Parathyroid adenoma (tissue), 2 donors: ENCODE measurements at regions not wholly inside any gene's neighbourhood (a gene's known extent, or its start where the extent isn't known, plus 50 kb on each side); places are given as distances from the start of the nearest gene placed in this dataset.

Experiments
- H2AFZ ChIP-seq: fragments of 300-600 bp; sonication (generic); one replicate; pipeline ENCODE4 v1.7.0; 2017; ENCODE audit warnings: antibody characterized with exemption, mild to moderate bottlenecking
- H3K27ac ChIP-seq: fragments of 300-600 bp; sonication (generic); one replicate; pipeline ENCODE4 v1.7.0; 2017
- H3K27me3 ChIP-seq: fragments of 300-600 bp; sonication (generic); one replicate; pipeline ENCODE4 v1.7.0; 2017; ENCODE audit warnings: low read length; ENCODE audit not compliant: control insufficient read depth, insufficient read depth
- H3K36me3 ChIP-seq: fragments of 300-600 bp; sonication (generic); one replicate; pipeline ENCODE4 v1.7.0; 2017; ENCODE audit warnings: low read length; ENCODE audit not compliant: control insufficient read depth, insufficient read depth
- H3K4me1 ChIP-seq: fragments of 300-600 bp; sonication (generic); one replicate; pipeline ENCODE4 v1.7.0; 2017; ENCODE audit warnings: control low read depth
- H3K4me2 ChIP-seq: fragments of 300-600 bp; sonication (generic); one replicate; pipeline ENCODE4 v1.7.0; 2017; ENCODE audit warnings: low read length
- H3K4me3 ChIP-seq: fragments of 300-600 bp; sonication (generic); one replicate; pipeline ENCODE4 v1.7.0; 2017; ENCODE audit warnings: low read depth, low read length
- H3K79me2 ChIP-seq: fragments of 300-600 bp; sonication (generic); one replicate; pipeline ENCODE4 v1.7.0; 2017; ENCODE audit warnings: control low read depth
- H3K9ac ChIP-seq: fragments of 300-600 bp; sonication (generic); one replicate; pipeline ENCODE4 v1.7.0; 2017; ENCODE audit warnings: mild to moderate bottlenecking
- H3K9me3 ChIP-seq: fragments of 300-600 bp; sonication (generic); one replicate; pipeline ENCODE4 v1.7.0; 2017; ENCODE audit warnings: low read length; ENCODE audit not compliant: control insufficient read depth
- TF ChIP-seq, protein P1 (sequence below): fragments of 300-600 bp; sonication (generic); IDR thresholded peaks from one replicate; pipeline ENCODE4 v1.7.0; 2017; ENCODE audit warnings: antibody characterized with exemption, mild to moderate bottlenecking
- donor health status: primary hyperparathyroidism.

DNA sequence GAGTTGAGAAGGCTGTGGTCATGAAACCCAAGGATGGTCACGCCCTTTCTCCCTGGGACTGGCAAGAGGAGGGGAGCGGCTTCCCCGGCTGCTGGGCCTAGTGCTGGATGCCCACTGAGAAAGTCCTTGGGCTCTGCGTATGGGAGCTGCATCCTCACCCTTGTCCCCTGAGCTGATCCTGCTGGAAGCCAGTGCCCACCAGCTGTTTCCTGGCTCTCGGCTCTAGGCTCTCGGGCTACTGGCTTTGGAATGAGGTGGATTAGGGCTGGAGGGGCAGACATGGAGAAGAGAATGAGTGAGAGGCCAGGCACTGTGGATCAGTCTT lies 149.3 kb upstream of the PPP1R26 start:
- H3K4me2 ChIP-seq: no peak overlapping the region
- no peak overlapping the region for H3K4me3 ChIP-seq
- TF ChIP-seq, protein P1, sequence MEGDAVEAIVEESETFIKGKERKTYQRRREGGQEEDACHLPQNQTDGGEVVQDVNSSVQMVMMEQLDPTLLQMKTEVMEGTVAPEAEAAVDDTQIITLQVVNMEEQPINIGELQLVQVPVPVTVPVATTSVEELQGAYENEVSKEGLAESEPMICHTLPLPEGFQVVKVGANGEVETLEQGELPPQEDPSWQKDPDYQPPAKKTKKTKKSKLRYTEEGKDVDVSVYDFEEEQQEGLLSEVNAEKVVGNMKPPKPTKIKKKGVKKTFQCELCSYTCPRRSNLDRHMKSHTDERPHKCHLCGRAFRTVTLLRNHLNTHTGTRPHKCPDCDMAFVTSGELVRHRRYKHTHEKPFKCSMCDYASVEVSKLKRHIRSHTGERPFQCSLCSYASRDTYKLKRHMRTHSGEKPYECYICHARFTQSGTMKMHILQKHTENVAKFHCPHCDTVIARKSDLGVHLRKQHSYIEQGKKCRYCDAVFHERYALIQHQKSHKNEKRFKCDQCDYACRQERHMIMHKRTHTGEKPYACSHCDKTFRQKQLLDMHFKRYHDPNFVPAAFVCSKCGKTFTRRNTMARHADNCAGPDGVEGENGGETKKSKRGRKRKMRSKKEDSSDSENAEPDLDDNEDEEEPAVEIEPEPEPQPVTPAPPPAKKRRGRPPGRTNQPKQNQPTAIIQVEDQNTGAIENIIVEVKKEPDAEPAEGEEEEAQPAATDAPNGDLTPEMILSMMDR: no peak
- H3K36me3 ChIP-seq: no peaks in the 10 kb centered on the region
- no peaks in the 10 kb centered on the region for H3K4me1 ChIP-seq
- H3K79me2 ChIP-seq: no peaks in the 10 kb centered on the region
- H2AFZ ChIP-seq: no peak overlapping the region
- H3K9me3 ChIP-seq: no peaks in the 10 kb centered on the region
- no peak overlapping the region for H3K27ac ChIP-seq
- no peaks in the 10 kb centered on the region for H3K27me3 ChIP-seq
- no peak overlapping the region for H3K9ac ChIP-seq

DNA sequence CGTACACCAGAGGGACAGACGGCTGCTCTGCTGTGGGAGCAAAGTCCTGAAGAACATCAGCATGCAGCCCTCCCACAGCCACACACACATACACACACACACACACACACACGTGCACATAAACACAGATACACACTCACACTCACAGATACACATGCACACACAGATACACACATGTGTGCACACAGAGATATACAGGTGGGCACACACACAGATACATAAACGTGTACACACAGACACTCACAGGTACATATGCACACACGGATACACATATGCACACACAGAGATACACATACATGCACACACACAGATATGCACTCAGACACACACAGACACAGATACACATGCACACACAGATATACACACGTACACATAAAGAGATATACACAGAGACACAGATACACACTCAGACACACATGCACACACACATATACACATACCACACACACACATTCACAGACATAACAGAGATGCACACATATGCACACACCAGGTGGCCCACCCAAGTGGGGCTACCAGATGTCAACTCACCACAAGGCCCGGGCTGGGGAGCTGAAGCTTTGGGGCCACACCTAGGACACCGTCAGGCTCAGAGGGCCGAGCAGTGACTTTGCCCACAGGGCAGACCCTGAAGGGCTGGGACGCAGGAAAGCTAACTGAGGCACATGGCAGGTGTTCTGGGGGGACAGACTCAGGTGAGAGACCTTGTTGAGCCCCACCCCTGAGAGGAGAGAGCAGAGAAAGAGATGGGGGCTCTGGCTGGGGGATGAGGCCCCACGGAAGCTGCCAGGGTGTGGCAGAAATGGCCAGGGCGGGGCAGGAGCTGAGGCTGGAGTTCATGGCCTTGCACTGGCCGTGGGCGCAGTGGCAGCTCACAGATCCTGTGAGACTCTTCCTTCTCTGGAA lies 148.6 kb upstream of the PPP1R26 start:
- Histone ChIP-seq H3K27ac (no peak overlapping the region), H3K27me3 (no peaks in the 10 kb centered on the region), H3K4me3 (no peak overlapping the region), H3K4me2 (no peak overlapping the region), H3K36me3 (no peaks in the 10 kb centered on the region), H3K9ac (no peak overlapping the region), H3K4me1 (no peaks in the 10 kb centered on the region), H3K79me2 (no peaks in the 10 kb centered on the region), H2AFZ (no peak overlapping the region), H3K9me3 (no peaks in the 10 kb centered on the region)
- TF ChIP-seq, protein P1: no peak

DNA sequence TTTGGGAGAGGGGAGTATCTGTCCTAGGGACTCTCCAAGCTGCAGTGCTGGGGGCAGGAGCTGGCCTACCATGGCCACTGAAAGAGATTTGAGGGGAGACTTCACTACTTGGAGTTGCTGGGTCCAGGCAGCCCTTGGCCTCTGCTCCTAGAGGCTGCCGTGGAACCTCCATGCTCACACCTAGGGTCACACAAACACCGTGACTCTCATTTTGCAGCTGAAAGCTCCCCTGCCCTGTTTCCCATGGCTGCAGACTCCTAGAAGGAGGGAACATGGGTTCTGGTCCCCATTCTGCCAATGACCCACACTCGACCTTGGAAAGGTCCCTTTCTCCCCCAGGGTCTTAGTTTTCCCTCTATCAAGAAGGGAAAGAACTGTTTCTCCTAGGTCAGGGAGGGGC lies 147.1 kb upstream of the PPP1R26 start:
- no peak overlapping the region for H3K9ac ChIP-seq
- no peak overlapping the region for H2AFZ ChIP-seq
- no peaks in the 10 kb centered on the region for H3K27me3 ChIP-seq
- H3K4me1 ChIP-seq: no peaks in the 10 kb centered on the region
- H3K9me3 ChIP-seq: no peaks in the 10 kb centered on the region
- H3K27ac ChIP-seq: no peak overlapping the region
- no peaks in the 10 kb centered on the region for H3K36me3 ChIP-seq
- no peaks in the 10 kb centered on the region for H3K79me2 ChIP-seq
- H3K4me2 ChIP-seq: no peak overlapping the region
- TF ChIP-seq, protein P1: no peak
- no peak overlapping the region for H3K4me3 ChIP-seq

DNA sequence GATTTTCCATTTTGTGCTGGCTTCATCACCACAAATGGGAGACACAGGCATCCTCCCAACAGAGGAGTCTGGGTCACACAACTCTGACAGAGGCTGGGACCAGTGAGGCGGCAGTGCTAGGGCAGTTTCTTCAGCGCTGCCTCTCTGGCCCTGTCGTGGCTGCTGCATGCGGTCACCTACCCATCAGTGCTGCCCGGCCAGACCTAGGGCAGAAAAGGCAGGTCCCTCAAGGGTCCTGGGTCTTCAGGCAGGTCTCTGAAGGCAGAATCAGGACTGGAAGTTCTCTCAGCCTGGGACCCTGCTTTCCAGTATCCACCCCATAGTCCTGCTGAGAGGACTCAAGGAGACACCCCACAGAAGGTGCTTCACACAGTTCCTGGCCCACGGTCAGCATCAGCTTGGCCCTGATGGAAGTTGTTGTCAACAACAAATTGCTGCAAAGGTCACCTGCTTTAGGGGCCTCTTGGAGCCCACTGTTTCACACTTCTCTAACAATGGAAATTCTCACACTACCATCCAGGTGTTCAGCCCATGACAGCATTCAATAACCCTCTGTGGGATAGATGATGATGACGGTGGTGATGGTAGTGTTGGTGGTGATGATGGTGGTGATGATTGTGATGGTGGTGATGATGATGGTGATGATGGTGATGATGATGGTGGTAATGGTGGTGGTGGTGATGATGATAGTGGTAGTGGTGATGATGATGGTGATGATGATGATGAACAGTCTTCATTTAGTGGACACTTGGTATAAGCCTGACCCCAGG lies 146.4 kb upstream of the PPP1R26 start:
- H3K4me2 ChIP-seq: no peak overlapping the region
- H3K27ac ChIP-seq: no peak overlapping the region
- TF ChIP-seq, protein P1: no peak
- no peak overlapping the region for H3K4me3 ChIP-seq
- no peaks in the 10 kb centered on the region for H3K27me3 ChIP-seq
- no peaks in the 10 kb centered on the region for H3K36me3 ChIP-seq
- H3K4me1 ChIP-seq: no peaks in the 10 kb centered on the region
- H2AFZ ChIP-seq: no peak overlapping the region
- H3K79me2 ChIP-seq: no peaks in the 10 kb centered on the region
- H3K9ac ChIP-seq: no peak overlapping the region
- H3K9me3 ChIP-seq: no peaks in the 10 kb centered on the region
